HCT116 (cell line): ENCODE measurements at regions not wholly inside any gene's neighbourhood (a gene's known extent, or its start where the extent isn't known, plus 50 kb on each side); places are given as distances from the start of the nearest gene placed in this dataset.

Experiments
- CEBPB ChIP-seq: IDR thresholded peaks from 2 replicates; pipeline ENCODE4 v1.6.1; 2012; ENCODE audit warnings: low read depth
- EZH2 ChIP-seq: fragments of 200-600 bp; sonication (generic); IDR thresholded peaks from 2 replicates; pipeline ENCODE4 v1.6.1; 2017; ENCODE audit warnings: antibody characterized with exemption, mixed run types
- MAX ChIP-seq: IDR thresholded peaks from 2 replicates; pipeline ENCODE4 v1.6.1; 2012
- POLR2A ChIP-seq: IDR thresholded peaks from 2 replicates; pipeline ENCODE4 v1.7.0; 2011; ENCODE audit warnings: borderline replicate concordance; ENCODE audit not compliant: insufficient read depth, insufficient read length; ENCODE audit errors: extremely low read depth
- SRF ChIP-seq: IDR thresholded peaks from 2 replicates; pipeline ENCODE4 v1.6.1; 2012; ENCODE audit warnings: low read depth
- YY1 ChIP-seq: IDR thresholded peaks from 2 replicates; pipeline ENCODE4 v1.6.1; 2011; ENCODE audit warnings: low read length, low read depth, moderate library complexity, mild to moderate bottlenecking; ENCODE audit not compliant: insufficient replicate concordance; ENCODE audit errors: extremely low read depth
- TF ChIP-seq, protein P1 (sequence below), 3 experiments: fragments of 200-600 bp in 1 of 3; sonication (generic) in 1 of 3; IDR thresholded peaks in 2 of 3; conservative IDR thresholded peaks in 1 of 3; 2 replicates each; pipeline ENCODE4 v1.5.1; 2012 to 2017; ENCODE audit warnings: low read depth in 2 of 3, low read length in 2 of 3, antibody characterized with exemption in 1 of 3, borderline replicate concordance in 1 of 3, control low read depth in 1 of 3, mild to moderate bottlenecking in 1 of 3, mixed read lengths in 1 of 3, mixed run types in 1 of 3, moderate library complexity in 1 of 3; ENCODE audit not compliant: insufficient read depth in 1 of 3

- TF ChIP-seq, protein P1, sequence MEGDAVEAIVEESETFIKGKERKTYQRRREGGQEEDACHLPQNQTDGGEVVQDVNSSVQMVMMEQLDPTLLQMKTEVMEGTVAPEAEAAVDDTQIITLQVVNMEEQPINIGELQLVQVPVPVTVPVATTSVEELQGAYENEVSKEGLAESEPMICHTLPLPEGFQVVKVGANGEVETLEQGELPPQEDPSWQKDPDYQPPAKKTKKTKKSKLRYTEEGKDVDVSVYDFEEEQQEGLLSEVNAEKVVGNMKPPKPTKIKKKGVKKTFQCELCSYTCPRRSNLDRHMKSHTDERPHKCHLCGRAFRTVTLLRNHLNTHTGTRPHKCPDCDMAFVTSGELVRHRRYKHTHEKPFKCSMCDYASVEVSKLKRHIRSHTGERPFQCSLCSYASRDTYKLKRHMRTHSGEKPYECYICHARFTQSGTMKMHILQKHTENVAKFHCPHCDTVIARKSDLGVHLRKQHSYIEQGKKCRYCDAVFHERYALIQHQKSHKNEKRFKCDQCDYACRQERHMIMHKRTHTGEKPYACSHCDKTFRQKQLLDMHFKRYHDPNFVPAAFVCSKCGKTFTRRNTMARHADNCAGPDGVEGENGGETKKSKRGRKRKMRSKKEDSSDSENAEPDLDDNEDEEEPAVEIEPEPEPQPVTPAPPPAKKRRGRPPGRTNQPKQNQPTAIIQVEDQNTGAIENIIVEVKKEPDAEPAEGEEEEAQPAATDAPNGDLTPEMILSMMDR (IDR thresholded peaks at IDR 0.05 in 2 of 3, conservative IDR thresholded peaks at IDR 0.05 in 1 of 3; ENCODE audit: borderline replicate concordance in 1 of 3, insufficient read depth in 1 of 3, low read depth in 2 of 3, low read length in 2 of 3) = no peak
- TF ChIP-seq SRF (no peak), POLR2A (no peak), EZH2 (no peak), YY1 (no peak), CEBPB (no peak), MAX (no peak)
Measured at GRCh38 chr15:95228856-95229555, 997.6 kb downstream of the MCTP2 start.
